ENCODE measurements at regions not wholly inside any gene's neighbourhood (a gene's known extent, or its start where the extent isn't known, plus 50 kb on each side); places are given as distances from the start of the nearest gene placed in this dataset.

DNA sequence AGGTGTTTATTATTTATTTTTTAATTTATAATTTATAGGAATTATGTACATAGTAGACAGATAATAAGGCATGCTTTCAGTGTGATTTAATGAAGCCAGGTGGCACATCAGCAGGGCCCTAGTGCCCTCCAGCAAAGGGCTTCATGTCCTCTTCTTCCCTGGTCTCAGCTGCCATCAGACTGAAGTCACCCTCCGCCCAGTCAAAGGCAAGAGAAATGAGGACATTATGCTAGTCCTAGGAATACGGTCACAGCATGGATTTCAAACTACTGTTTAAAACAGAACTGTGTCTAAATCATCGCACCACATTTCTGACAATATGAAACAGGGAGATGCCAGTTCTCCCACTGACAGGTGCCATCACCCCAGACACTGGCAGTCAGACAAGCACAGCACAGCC is 168.1 kb downstream of the SEC16B start:
- BruUV-seq (replicated peaks): no TSS peak
- CTCF ChIA-PET (ENCODE audit: unreplicated experiment): no interaction called here
- POLR2A ChIA-PET: no interaction called here
- H3K9me3 ChIP-seq (ENCODE audit: low read length): no peaks in the 10 kb centered on the region
- no peak overlapping the region for H2AFZ ChIP-seq (ENCODE audit: low read length)
- no peak overlapping the region for H3K4me3 ChIP-seq (ENCODE audit: low read depth, low read length, poor library complexity, severe bottlenecking)
- H3K9me2 ChIP-seq (ENCODE audit: insufficient read depth, low read length): no peaks in the 10 kb centered on the region
- no peak for TF ChIP-seq EZH2phosphoT487 (IDR thresholded peaks at IDR 0.05; ENCODE audit: borderline replicate concordance, low read depth, low read length)
- TF ChIP-seq, protein P1, sequence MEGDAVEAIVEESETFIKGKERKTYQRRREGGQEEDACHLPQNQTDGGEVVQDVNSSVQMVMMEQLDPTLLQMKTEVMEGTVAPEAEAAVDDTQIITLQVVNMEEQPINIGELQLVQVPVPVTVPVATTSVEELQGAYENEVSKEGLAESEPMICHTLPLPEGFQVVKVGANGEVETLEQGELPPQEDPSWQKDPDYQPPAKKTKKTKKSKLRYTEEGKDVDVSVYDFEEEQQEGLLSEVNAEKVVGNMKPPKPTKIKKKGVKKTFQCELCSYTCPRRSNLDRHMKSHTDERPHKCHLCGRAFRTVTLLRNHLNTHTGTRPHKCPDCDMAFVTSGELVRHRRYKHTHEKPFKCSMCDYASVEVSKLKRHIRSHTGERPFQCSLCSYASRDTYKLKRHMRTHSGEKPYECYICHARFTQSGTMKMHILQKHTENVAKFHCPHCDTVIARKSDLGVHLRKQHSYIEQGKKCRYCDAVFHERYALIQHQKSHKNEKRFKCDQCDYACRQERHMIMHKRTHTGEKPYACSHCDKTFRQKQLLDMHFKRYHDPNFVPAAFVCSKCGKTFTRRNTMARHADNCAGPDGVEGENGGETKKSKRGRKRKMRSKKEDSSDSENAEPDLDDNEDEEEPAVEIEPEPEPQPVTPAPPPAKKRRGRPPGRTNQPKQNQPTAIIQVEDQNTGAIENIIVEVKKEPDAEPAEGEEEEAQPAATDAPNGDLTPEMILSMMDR (conservative IDR thresholded peaks at IDR 0.05; ENCODE audit: low read length): no peak
- no peaks in the 10 kb centered on the region for H4K20me1 ChIP-seq (ENCODE audit: insufficient read depth, low read length)
- H3K36me3 ChIP-seq (ENCODE audit: insufficient read depth, low read length): no peaks in the 10 kb centered on the region
- H3K27ac ChIP-seq (ENCODE audit: low read depth, low read length, poor library complexity, severe bottlenecking): no peak overlapping the region
- no peak for DNase-seq (ENCODE audit: low spot score)
- intact Hi-C loops (cut with micrococcal nuclease; ENCODE audit: unreplicated experiment): no loop called here
- H3K4me2 ChIP-seq (ENCODE audit: low read length): no peak overlapping the region
- H3K4me1 ChIP-seq (ENCODE audit: insufficient read depth, low read length, poor library complexity, severe bottlenecking): no peaks in the 10 kb centered on the region
- H3K79me2 ChIP-seq (ENCODE audit: insufficient read depth, low read depth, low read length): no peaks in the 10 kb centered on the region

DNA sequence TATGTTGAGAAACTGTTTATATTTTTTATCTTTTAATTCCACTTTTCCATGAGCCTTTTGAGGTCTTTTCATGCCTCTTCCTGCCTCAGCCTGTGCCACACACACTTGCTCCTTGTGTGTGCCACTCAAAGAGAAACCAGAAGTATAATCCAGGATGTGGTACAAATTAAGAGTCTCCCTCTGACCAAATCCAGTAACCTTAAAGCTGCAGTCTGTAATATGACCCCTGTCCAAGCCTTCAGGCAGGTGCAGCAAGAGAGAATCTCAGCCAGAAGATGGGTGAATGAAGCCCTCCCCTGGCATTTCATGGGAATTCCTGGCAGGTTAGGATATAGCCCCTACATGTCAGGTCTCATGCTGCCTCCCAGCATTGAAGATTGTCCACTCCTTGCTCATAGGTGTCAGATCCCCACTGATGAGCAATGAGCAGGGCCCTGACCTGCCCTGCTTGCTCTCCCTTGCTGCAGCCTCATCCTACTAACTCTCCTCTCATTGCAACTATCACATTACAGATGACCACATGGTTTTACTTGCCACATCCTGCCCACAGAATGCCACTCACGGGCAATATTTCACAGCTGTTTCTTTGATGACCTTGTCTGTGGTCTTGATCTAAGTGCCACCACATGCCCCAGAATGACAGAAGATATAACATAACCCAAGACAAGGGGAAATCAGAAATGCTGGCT is 169.3 kb downstream of the SEC16B start:
- CTCF ChIA-PET (ENCODE audit: unreplicated experiment): no interaction called here

DNA sequence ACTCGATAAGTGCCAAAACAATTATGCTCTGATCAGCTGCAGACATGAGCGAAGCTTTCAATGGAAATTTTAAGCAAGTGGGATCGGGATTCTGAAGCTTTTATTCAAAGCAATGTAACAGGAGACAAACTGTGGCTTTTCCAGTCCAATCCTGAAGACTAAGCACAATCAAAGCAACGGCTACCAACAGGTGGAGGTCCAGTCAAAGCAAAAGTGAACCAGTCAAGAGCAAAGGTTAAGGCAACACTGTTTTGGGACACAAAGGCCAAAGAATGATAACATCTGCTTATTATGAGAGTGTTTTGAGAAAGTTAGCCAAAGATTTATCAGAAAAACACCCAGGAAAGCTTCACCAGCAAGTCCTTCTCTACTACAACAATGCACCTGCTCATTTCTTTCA is 170.1 kb downstream of the SEC16B start:
- no peaks in the 10 kb centered on the region for H3K9me2 ChIP-seq (ENCODE audit: insufficient read depth, low read length)
- H3K4me1 ChIP-seq (ENCODE audit: insufficient read depth, low read length, poor library complexity, severe bottlenecking): no peaks in the 10 kb centered on the region
- DNase-seq (ENCODE audit: low spot score): no peak
- H3K4me3 ChIP-seq (ENCODE audit: low read depth, low read length, poor library complexity, severe bottlenecking): no peak overlapping the region
- no peak overlapping the region for H3K27ac ChIP-seq (ENCODE audit: low read depth, low read length, poor library complexity, severe bottlenecking)
- no peaks in the 10 kb centered on the region for H3K79me2 ChIP-seq (ENCODE audit: insufficient read depth, low read depth, low read length)
- no peak for TF ChIP-seq EZH2phosphoT487 (IDR thresholded peaks at IDR 0.05; ENCODE audit: borderline replicate concordance, low read depth, low read length)
- intact Hi-C loops (cut with micrococcal nuclease; ENCODE audit: unreplicated experiment): no loop called here
- POLR2A ChIA-PET: no interaction called here
- no peaks in the 10 kb centered on the region for H4K20me1 ChIP-seq (ENCODE audit: insufficient read depth, low read length)
- no peak overlapping the region for H2AFZ ChIP-seq (ENCODE audit: low read length)
- H3K36me3 ChIP-seq (ENCODE audit: insufficient read depth, low read length): no peaks in the 10 kb centered on the region
- no TSS peak for BruUV-seq (replicated peaks)
- CTCF ChIA-PET (ENCODE audit: unreplicated experiment): no interaction called here
- no peaks in the 10 kb centered on the region for H3K9me3 ChIP-seq (ENCODE audit: low read length)
- H3K4me2 ChIP-seq (ENCODE audit: low read length): no peak overlapping the region

More for the DNA sequence above, 169.3 kb downstream of the SEC16B start:
- POLR2A ChIA-PET: no interaction called here
- Histone ChIP-seq H4K20me1 (ENCODE audit: insufficient read depth, low read length) (no peaks in the 10 kb centered on the region), H3K9me3 (ENCODE audit: low read length) (no peaks in the 10 kb centered on the region), H3K36me3 (ENCODE audit: insufficient read depth, low read length) (no peaks in the 10 kb centered on the region), H3K4me3 (ENCODE audit: low read depth, low read length, poor library complexity, severe bottlenecking) (no peak overlapping the region), H2AFZ (ENCODE audit: low read length) (no peak overlapping the region), H3K79me2 (ENCODE audit: insufficient read depth, low read depth, low read length) (no peaks in the 10 kb centered on the region), H3K27ac (ENCODE audit: low read depth, low read length, poor library complexity, severe bottlenecking) (no peak overlapping the region), H3K4me2 (ENCODE audit: low read length) (no peak overlapping the region), H3K9me2 (ENCODE audit: insufficient read depth, low read length) (no peaks in the 10 kb centered on the region), H3K4me1 (ENCODE audit: insufficient read depth, low read length, poor library complexity, severe bottlenecking) (no peaks in the 10 kb centered on the region)
- BruUV-seq (replicated peaks): no TSS peak
- intact Hi-C loops (cut with micrococcal nuclease; ENCODE audit: unreplicated experiment): no loop called here
- TF ChIP-seq EZH2phosphoT487 (IDR thresholded peaks at IDR 0.05; ENCODE audit: borderline replicate concordance, low read depth, low read length): no peak
- TF ChIP-seq, protein P1 (conservative IDR thresholded peaks at IDR 0.05; ENCODE audit: low read length): no peak
- no peak for DNase-seq (ENCODE audit: low spot score)

Data from OCI-LY7 (cell line).